Vagina (tissue), 2 donors: ENCODE measurements at regions not wholly inside any gene's neighbourhood (a gene's known extent, or its start where the extent isn't known, plus 50 kb on each side); places are given as distances from the start of the nearest gene placed in this dataset.

Source experiments
- POLR2A ChIP-seq, 2 donors: fragments of 450-650 bp; IDR thresholded peaks; one replicate each; pipeline ENCODE4 v1.6.1; 2017; ENCODE audit warnings: antibody characterized with exemption in 2 of 2, mild to moderate bottlenecking in 2 of 2, moderate library complexity in 2 of 2
- TF ChIP-seq, protein P1 (sequence below), 3 experiments: fragments of 450-650 bp in 2 of 3; fragments of 200-600 bp in 1 of 3; sonication (generic) in 1 of 3; IDR thresholded peaks; one replicate each; pipeline ENCODE4 v1.5.1; 2017 to 2019; ENCODE audit warnings: antibody characterized with exemption in 3 of 3, mild to moderate bottlenecking in 2 of 3, moderate library complexity in 2 of 3

DNA sequence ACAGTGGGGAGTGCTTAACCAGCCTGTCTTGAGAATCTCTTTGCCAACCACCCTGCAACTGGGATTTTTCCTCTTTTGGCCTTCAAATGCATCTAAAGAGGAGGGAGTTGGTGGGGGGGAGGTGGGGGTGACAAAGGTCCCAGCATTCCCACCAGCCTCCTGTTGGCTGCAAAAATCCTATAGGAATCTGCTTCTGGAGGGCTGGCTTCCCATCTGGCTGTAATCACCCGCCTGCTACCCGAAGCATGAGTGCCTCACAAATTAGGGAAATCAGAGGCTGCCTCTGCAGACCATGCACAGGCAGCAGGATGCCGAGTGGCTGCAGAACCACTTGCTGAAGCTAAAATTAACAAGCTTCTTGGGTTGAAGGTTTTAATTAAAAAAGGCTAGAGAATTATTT lies 73.9 kb upstream of the WSCD2 start:
- TF ChIP-seq, protein P1, sequence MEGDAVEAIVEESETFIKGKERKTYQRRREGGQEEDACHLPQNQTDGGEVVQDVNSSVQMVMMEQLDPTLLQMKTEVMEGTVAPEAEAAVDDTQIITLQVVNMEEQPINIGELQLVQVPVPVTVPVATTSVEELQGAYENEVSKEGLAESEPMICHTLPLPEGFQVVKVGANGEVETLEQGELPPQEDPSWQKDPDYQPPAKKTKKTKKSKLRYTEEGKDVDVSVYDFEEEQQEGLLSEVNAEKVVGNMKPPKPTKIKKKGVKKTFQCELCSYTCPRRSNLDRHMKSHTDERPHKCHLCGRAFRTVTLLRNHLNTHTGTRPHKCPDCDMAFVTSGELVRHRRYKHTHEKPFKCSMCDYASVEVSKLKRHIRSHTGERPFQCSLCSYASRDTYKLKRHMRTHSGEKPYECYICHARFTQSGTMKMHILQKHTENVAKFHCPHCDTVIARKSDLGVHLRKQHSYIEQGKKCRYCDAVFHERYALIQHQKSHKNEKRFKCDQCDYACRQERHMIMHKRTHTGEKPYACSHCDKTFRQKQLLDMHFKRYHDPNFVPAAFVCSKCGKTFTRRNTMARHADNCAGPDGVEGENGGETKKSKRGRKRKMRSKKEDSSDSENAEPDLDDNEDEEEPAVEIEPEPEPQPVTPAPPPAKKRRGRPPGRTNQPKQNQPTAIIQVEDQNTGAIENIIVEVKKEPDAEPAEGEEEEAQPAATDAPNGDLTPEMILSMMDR (IDR thresholded peaks at IDR 0.05), result no peak
- no peak for TF ChIP-seq POLR2A (IDR thresholded peaks at IDR 0.05)
